ENCODE measurements at regions not wholly inside any gene's neighbourhood (a gene's known extent, or its start where the extent isn't known, plus 50 kb on each side); places are given as distances from the start of the nearest gene placed in this dataset.

DNA sequence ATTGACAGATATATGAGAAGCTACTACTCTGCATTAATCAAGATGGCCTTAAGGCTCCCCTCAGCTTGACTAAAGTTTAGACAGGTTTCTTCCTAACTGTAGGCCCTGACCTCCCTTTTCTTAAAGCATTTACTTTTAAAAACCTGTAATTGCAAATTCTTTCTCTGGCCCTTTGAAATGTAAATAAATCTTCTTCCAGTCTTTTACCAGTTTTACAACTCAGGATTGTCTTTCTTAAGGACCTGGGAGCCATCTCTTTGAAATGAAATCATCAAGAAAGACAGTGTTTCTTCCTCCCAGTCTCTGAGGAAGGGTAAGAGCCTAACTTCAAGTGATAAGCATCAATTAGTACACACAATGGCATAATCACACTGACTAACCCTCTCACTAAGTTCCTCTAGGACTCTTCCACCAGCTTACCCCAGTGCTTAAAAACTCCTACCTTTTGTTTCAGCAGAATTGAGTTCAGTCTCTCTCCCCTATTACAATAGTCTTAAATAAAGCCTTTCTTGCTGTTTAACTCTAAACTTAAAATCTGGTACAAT, 58.7 kb upstream of the CDH20 start:
- no peak for TF ChIP-seq POLR2A (IDR thresholded peaks at IDR 0.05)
- TF ChIP-seq, protein P1, sequence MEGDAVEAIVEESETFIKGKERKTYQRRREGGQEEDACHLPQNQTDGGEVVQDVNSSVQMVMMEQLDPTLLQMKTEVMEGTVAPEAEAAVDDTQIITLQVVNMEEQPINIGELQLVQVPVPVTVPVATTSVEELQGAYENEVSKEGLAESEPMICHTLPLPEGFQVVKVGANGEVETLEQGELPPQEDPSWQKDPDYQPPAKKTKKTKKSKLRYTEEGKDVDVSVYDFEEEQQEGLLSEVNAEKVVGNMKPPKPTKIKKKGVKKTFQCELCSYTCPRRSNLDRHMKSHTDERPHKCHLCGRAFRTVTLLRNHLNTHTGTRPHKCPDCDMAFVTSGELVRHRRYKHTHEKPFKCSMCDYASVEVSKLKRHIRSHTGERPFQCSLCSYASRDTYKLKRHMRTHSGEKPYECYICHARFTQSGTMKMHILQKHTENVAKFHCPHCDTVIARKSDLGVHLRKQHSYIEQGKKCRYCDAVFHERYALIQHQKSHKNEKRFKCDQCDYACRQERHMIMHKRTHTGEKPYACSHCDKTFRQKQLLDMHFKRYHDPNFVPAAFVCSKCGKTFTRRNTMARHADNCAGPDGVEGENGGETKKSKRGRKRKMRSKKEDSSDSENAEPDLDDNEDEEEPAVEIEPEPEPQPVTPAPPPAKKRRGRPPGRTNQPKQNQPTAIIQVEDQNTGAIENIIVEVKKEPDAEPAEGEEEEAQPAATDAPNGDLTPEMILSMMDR (IDR thresholded peaks at IDR 0.05) = no peak
- Histone ChIP-seq H3K27me3 (no peaks in the 10 kb centered on the region), H3K9me3 (no peaks in the 10 kb centered on the region), H3K4me1 (no peaks in the 10 kb centered on the region), H3K36me3 (no peaks in the 10 kb centered on the region), H3K27ac (no peak overlapping the region), H3K4me3 (replicated peaks in 1 of 3) (no peak overlapping the region)
- DNase-seq = no peak
- intact Hi-C loops (cut with DNase I) = no loop called here

DNA sequence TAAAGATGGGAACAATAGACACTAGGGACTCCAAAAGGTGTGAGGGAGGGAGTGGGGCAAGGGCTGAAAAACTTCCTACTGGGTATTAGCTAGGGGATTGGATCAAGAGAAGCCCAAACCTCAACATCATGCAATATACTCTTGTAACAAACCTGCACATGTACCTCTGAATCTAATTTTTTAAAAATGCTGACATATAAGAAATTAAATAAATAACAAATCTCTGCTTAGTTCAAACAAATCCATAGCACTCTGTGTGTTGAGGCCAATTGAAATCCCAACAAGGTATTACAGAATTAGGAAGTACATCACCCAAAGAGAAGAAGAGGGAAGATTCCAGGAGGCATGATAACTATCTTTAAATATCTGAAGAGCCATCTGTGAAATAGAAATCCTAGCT, 55.4 kb upstream of the CDH20 start:
- Histone ChIP-seq H3K9me3 (no peaks in the 10 kb centered on the region), H3K27me3 (no peaks in the 10 kb centered on the region), H3K4me3 (replicated peaks in 1 of 3) (no peak overlapping the region), H3K4me1 (no peaks in the 10 kb centered on the region), H3K36me3 (no peaks in the 10 kb centered on the region), H3K27ac (no peak overlapping the region)
- intact Hi-C loops (cut with DNase I) = no loop called here
- DNase-seq = no peak
- TF ChIP-seq POLR2A (IDR thresholded peaks at IDR 0.05) = no peak
- TF ChIP-seq, protein P1 (IDR thresholded peaks at IDR 0.05) = no peak

DNA sequence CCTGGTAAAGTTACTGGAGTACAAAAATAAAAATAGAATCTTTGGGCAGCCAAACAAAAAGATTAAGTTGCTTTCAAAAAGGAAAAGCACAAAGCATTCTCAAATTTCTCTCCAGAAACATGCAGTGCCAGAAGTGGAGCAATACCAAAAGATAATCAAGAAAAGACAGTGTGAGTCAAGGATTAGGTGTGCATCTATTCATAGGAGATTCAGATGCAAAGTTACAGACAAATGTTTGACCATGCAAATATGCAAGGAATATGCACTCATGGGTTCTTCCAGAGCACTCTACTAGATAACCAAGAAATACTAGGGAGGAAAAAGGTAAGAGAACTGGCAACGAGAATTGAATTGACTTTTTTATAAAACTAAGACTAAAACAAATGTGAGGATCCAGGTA, 51.8 kb upstream of the CDH20 start:
- 89 to 90% methylated on average over 1 of the region's 1 CpG for WGBS, 2 donors
- Histone ChIP-seq H3K36me3 (no peaks in the 10 kb centered on the region), H3K9me3 (no peaks in the 10 kb centered on the region), H3K27ac (no peak overlapping the region), H3K27me3 (no peaks in the 10 kb centered on the region), H3K4me3 (replicated peaks in 1 of 3) (no peak overlapping the region), H3K4me1 (no peaks in the 10 kb centered on the region)
- TF ChIP-seq, protein P1 (IDR thresholded peaks at IDR 0.05) = no peak
- TF ChIP-seq POLR2A (IDR thresholded peaks at IDR 0.05) = no peak
- no peak for DNase-seq
- intact Hi-C loops (cut with DNase I) = no loop called here

DNA sequence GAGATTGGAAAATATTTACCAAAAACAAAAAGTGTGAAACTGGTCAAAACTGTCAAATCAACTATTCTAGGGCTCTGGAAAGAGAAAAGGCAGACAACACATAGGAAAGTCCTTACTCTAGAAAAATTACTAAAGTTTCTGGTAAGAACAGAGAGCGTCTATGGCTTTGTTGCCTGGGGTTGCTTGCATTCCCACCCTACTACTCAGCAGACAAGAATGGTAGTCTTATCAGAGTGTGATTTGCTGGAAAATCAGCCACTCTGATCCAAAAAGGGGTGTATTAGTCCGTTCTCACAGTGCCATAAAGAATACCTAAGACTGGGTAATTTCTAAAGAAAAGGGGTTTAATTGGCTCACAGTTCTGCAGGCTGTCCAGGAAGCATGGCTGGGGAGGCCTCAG, 50.3 kb upstream of the CDH20 start:
- no peaks in the 10 kb centered on the region for H3K36me3 ChIP-seq
- TF ChIP-seq POLR2A (IDR thresholded peaks at IDR 0.05) = no peak
- H3K27me3 ChIP-seq = no peaks in the 10 kb centered on the region
- no peak for DNase-seq
- no peaks in the 10 kb centered on the region for H3K9me3 ChIP-seq
- no peaks in the 10 kb centered on the region for H3K4me1 ChIP-seq
- WGBS, 2 donors = 82 to 89% methylated on average over 2 of the region's 2 CpGs
- H3K27ac ChIP-seq = no peak overlapping the region
- H3K4me3 ChIP-seq (replicated peaks in 1 of 3) = no peak overlapping the region
- intact Hi-C loops (cut with DNase I) = no loop called here
